Retinal pigment epithelial cell (primary cell): ENCODE measurements at regions not wholly inside any gene's neighbourhood (a gene's known extent, or its start where the extent isn't known, plus 50 kb on each side); places are given as distances from the start of the nearest gene placed in this dataset.

ENCODE experiments used
- DNase-seq: peaks from one replicate; pipeline ENCODE4 v3.0.0-alpha.2; 2010; ENCODE audit warnings: low read depth
- H3K4me3 ChIP-seq: 2 replicates; pipeline ENCODE4 v1.5.1; 2011; ENCODE audit warnings: mild to moderate bottlenecking, low read length, control low read depth, moderate library complexity
- CTCF ChIP-seq: conservative IDR thresholded peaks from 2 replicates; pipeline ENCODE4 v1.5.1; 2011; ENCODE audit warnings: low read depth, low read length, control low read depth, inconsistent platforms

GRCh38 chr12:18808221-18808620, 70.3 kb downstream of the CAPZA3 start:
- no peak overlapping the region for H3K4me3 ChIP-seq
- no peak for DNase-seq
- no peak for TF ChIP-seq CTCF

- TF ChIP-seq CTCF, result no peak
- no peak for DNase-seq
- no peak overlapping the region for H3K4me3 ChIP-seq
Observed at GRCh38 chr12:18810537-18811253, 72.8 kb downstream of the CAPZA3 start.

GRCh38 chr12:18811273-18811672, 73.4 kb downstream of the CAPZA3 start:
- no peak for DNase-seq
- TF ChIP-seq CTCF, result no peak
- no peak overlapping the region for H3K4me3 ChIP-seq

- DNase-seq, result no peak
- no peak overlapping the region for H3K4me3 ChIP-seq
- TF ChIP-seq CTCF, result no peak
Observed at GRCh38 chr12:18813753-18814152, 75.8 kb downstream of the CAPZA3 start.

- no peak for DNase-seq
- TF ChIP-seq CTCF, result no peak
- no peak overlapping the region for H3K4me3 ChIP-seq
Observed at GRCh38 chr12:18818579-18819268, 80.8 kb downstream of the CAPZA3 start.

- DNase-seq, result no peak
- no peak overlapping the region for H3K4me3 ChIP-seq
- no peak for TF ChIP-seq CTCF
Observed at GRCh38 chr12:18819484-18819883, 81.6 kb downstream of the CAPZA3 start.

GRCh38 chr12:18823461-18823860, 85.5 kb downstream of the CAPZA3 start:
- DNase-seq, result no peak
- H3K4me3 ChIP-seq, result no peak overlapping the region
- no peak for TF ChIP-seq CTCF
